Spleen (tissue), 11 donors: ENCODE measurements at regions not wholly inside any gene's neighbourhood (a gene's known extent, or its start where the extent isn't known, plus 50 kb on each side); places are given as distances from the start of the nearest gene placed in this dataset.

Experiments used
- DNase-seq: peaks from one replicate; pipeline ENCODE4 v3.0.0-alpha.2; 2020
- H3K27ac ChIP-seq, 8 donors: fragments of 200-600 bp; sonication (generic) in 7 of 8; 1 replicate in 4 of 8; 2 replicates in 4 of 8; pipeline versions ENCODE4 v1.5.0 to v1.8.0; 2016 to 2021; ENCODE audit warnings: inconsistent platforms in 4 of 8, mild to moderate bottlenecking in 4 of 8, moderate library complexity in 1 of 8
- H3K27me3 ChIP-seq, 7 donors: fragments of 200-600 bp; sonication (generic) in 6 of 7; replicated peaks in 1 of 7; 1 replicate in 4 of 7; 2 replicates in 3 of 7; pipeline versions ENCODE4 v1.5.0 to v1.8.0; 2016 to 2021; ENCODE audit warnings: inconsistent platforms in 3 of 7, mild to moderate bottlenecking in 1 of 7
- H3K36me3 ChIP-seq, 6 donors: fragments of 200-600 bp; sonication (generic) in 5 of 6; 1 replicate in 4 of 6; 2 replicates in 2 of 6; pipeline versions ENCODE4 v1.5.0 to v1.8.0; 2016 to 2021; ENCODE audit warnings: inconsistent platforms in 2 of 6
- H3K4me1 ChIP-seq, 6 donors: fragments of 200-600 bp; sonication (generic) in 5 of 6; 1 replicate in 3 of 6; 2 replicates in 3 of 6; pipeline versions ENCODE4 v1.5.0 to v1.8.0; 2016 to 2021; ENCODE audit warnings: inconsistent platforms in 3 of 6
- H3K4me3 ChIP-seq, 8 donors: fragments of 200-600 bp; sonication (generic) in 7 of 8; 1 replicate in 4 of 8; 2 replicates in 4 of 8; pipeline versions ENCODE4 v1.5.0 to v1.8.0; 2016 to 2021; ENCODE audit warnings: inconsistent platforms in 4 of 8, mild to moderate bottlenecking in 4 of 8, moderate library complexity in 2 of 8
- H3K9me3 ChIP-seq, 8 donors: fragments of 200-600 bp; sonication (generic) in 7 of 8; 1 replicate in 4 of 8; 2 replicates in 4 of 8; pipeline versions ENCODE4 v1.5.0 to v1.8.0; 2016 to 2021; ENCODE audit warnings: inconsistent platforms in 4 of 8
- POLR2A ChIP-seq, 3 donors: fragments of 450-650 bp; IDR thresholded peaks; one replicate each; pipeline ENCODE4 v1.5.1; 2017; ENCODE audit warnings: antibody characterized with exemption in 3 of 3, mild to moderate bottlenecking in 1 of 3
- POLR2AphosphoS5 ChIP-seq, 3 donors: sonication (generic); formaldehyde crosslinking; IDR thresholded peaks; one replicate each; pipeline ENCODE4 v1.5.1; 2017; ENCODE audit warnings: antibody characterized with exemption in 3 of 3
- WGBS, 5 donors: extraction: QIAGEN DNeasy Blood & Tissue Kit in 3 of 5; methylation state at CpG; one replicate each; pipeline versions ENCODE4 v1.1.5 to v1.1.7; 2013 to 2018; 5-methylcytosine and 5-hydroxymethylcytosine counted together
- intact Hi-C: fragments of 100-400 bp; cut with DNase I; formaldehyde crosslinking; loops from one replicate; pipeline ENCODE4 v1.15.0; 2023; ENCODE audit warnings: low total_unique reads
- TF ChIP-seq, protein P1 (sequence below), 11 experiments: fragments of 200-600 bp in 7 of 11; fragments of 450-650 bp in 4 of 11; sonication (generic) in 4 of 11; IDR thresholded peaks in 8 of 11; conservative IDR thresholded peaks in 3 of 11; 1 replicate in 7 of 11; 2 replicates in 4 of 11; pipeline versions ENCODE4 v1.4.0 to v1.8.0; 2016 to 2021; ENCODE audit warnings: antibody characterized with exemption in 11 of 11, inconsistent platforms in 4 of 11, mild to moderate bottlenecking in 1 of 11
- donor health status: healthy with polysubstance abuse.
- donor health status: DM: no; HTN: no; CAD: no; lungs with moderate emphysema.
- donor health status: DM: no; HTN: no; CAD: no.
- donor health status: Bipolar disorder and iron deficiency.
- donor health status: healthy.
- donor health status: DM: no; HTN: no; CAD: no.
- donor health status: DM: yes; HTN: yes; CAD: no.

DNA sequence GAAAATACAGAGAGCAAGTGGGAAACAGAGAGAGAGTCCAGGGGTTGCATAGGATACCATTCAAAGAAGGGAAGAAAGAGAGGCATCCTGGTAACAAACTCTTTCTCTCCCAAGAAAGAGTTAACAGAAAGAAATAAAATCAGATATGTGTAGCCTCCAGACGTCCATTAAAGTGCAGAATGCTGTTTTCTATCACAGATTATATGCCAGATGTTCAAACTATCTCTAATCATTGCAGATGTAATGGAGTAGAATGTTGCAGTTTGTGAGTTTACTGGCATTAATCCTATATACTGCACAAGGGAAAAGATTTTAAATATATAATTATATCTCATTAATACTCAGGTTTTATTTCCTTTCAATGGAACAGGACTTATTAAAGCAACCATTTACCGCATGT, 369.4 kb downstream of the ZNF536 start:
- intact Hi-C loops: no loop called here
- DNase-seq: no peak

DNA sequence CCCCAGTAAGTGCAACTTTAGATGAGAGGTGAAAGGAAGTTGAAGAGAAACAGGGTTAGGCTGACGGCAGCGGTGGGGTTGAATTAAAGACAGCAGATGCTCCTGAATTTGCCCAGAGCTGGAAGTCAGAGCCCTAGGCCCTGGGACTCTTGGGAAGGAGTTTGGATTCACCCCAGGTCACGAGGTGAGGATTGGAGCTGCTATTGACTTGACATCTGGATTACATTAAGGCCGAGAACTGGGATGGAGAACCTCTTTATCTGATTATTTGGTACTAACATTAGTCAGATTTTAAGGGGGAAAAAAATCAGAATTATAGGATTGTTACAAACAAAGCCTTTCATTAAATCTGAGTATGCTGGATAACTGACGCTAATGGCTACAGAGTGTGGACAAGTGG, 367.2 kb downstream of the ZNF536 start:
- WGBS, 5 donors: 83 to 91% (median 86%) methylated on average over 5 of the region's 5 CpGs
- DNase-seq: no peak
- Histone ChIP-seq H3K4me3 (no peak overlapping the region), H3K9me3 (no peaks in the 10 kb centered on the region), H3K27ac (no peak overlapping the region), H3K27me3 (peaks cover 0 to 18% (median 0%) of the 10 kb centered on the region in 7 donors), H3K4me1 (no peaks in the 10 kb centered on the region), H3K36me3 (no peaks in the 10 kb centered on the region)
- intact Hi-C loops: no loop called here
- TF ChIP-seq, protein P1, sequence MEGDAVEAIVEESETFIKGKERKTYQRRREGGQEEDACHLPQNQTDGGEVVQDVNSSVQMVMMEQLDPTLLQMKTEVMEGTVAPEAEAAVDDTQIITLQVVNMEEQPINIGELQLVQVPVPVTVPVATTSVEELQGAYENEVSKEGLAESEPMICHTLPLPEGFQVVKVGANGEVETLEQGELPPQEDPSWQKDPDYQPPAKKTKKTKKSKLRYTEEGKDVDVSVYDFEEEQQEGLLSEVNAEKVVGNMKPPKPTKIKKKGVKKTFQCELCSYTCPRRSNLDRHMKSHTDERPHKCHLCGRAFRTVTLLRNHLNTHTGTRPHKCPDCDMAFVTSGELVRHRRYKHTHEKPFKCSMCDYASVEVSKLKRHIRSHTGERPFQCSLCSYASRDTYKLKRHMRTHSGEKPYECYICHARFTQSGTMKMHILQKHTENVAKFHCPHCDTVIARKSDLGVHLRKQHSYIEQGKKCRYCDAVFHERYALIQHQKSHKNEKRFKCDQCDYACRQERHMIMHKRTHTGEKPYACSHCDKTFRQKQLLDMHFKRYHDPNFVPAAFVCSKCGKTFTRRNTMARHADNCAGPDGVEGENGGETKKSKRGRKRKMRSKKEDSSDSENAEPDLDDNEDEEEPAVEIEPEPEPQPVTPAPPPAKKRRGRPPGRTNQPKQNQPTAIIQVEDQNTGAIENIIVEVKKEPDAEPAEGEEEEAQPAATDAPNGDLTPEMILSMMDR (IDR thresholded peaks at IDR 0.05 in 8 of 11, conservative IDR thresholded peaks at IDR 0.05 in 3 of 11): no peak
- TF ChIP-seq POLR2AphosphoS5 (IDR thresholded peaks at IDR 0.05): no peak
- TF ChIP-seq POLR2A (IDR thresholded peaks at IDR 0.05): no peak

More for the DNA sequence above, 369.4 kb downstream of the ZNF536 start:
- Histone ChIP-seq H3K36me3 (no peaks in the 10 kb centered on the region), H3K4me3 (no peak overlapping the region), H3K9me3 (no peaks in the 10 kb centered on the region), H3K27me3 (peaks cover 0 to 22% (median 0%) of the 10 kb centered on the region in 7 donors), H3K27ac (no peak overlapping the region), H3K4me1 (no peaks in the 10 kb centered on the region)
- WGBS, 5 donors: 46 to 52% (median 50%) methylated on average over 2 of the region's 2 CpGs
- no peak for TF ChIP-seq POLR2AphosphoS5 (IDR thresholded peaks at IDR 0.05)
- TF ChIP-seq, protein P1 (IDR thresholded peaks at IDR 0.05 in 8 of 11, conservative IDR thresholded peaks at IDR 0.05 in 3 of 11): no peak
- TF ChIP-seq POLR2A (IDR thresholded peaks at IDR 0.05): no peak

DNA sequence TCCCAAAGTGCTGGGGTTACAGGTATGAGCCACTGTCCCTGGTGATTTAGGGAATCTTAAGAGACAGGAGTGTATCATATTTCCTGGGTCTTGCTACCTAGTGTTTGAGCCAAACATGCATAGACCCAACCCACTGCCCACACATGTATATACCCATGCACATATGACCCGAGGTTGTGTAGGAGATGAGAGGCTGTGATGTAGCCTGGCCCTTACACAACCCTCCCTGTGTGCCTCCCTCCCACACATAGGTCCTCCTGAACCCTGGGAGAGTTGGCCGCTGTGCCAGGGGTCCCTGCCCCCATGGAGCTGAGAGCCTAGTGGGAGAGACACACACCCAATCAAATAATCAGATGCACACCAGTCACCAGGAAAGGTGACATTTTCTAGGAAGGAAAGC, 365.9 kb downstream of the ZNF536 start:
- no peak for TF ChIP-seq POLR2A (IDR thresholded peaks at IDR 0.05)
- TF ChIP-seq POLR2AphosphoS5 (IDR thresholded peaks at IDR 0.05): no peak
- TF ChIP-seq, protein P1 (IDR thresholded peaks at IDR 0.05 in 8 of 11, conservative IDR thresholded peaks at IDR 0.05 in 3 of 11): no peak
- no peaks in the 10 kb centered on the region for H3K9me3 ChIP-seq
- no peaks in the 10 kb centered on the region for H3K36me3 ChIP-seq
- peaks cover 0 to 15% (median 0%) of the 10 kb centered on the region in 7 donors for H3K27me3 ChIP-seq
- H3K4me3 ChIP-seq: no peak overlapping the region
- H3K27ac ChIP-seq: no peak overlapping the region
- intact Hi-C loops: no loop called here
- no peak for DNase-seq
- H3K4me1 ChIP-seq: no peaks in the 10 kb centered on the region
- WGBS, 5 donors: 68 to 91% (median 83%) methylated on average over 1 to 2 of the region's 2 CpGs

DNA sequence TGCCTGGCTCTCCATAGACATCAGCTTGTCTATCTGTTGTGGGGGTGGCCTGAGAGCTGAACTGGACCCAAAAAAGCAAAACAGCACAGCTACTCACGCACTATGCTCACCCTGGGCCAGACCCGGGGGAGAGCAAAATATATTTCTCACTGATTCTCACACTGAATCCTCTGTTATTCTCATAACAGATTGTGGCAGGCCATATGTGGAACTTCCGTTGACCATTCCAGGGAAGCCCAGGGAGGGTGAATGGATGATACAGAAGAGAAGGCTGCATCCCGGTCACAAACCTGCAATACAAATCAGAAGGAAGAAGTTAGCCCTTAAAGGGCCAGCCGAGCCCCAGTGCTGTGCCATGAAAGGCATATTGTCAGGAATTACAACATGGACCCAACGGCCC, 362.5 kb downstream of the ZNF536 start:
- no peaks in the 10 kb centered on the region for H3K27me3 ChIP-seq
- DNase-seq: no peak
- H3K27ac ChIP-seq: no peak overlapping the region
- H3K36me3 ChIP-seq: no peaks in the 10 kb centered on the region
- 61 to 85% (median 75%) methylated on average over 6 of the region's 6 CpGs for WGBS, 5 donors
- H3K9me3 ChIP-seq: no peaks in the 10 kb centered on the region
- H3K4me1 ChIP-seq: no peaks in the 10 kb centered on the region
- TF ChIP-seq POLR2AphosphoS5 (IDR thresholded peaks at IDR 0.05) (no peak), POLR2A (IDR thresholded peaks at IDR 0.05) (no peak)
- TF ChIP-seq, protein P1 (IDR thresholded peaks at IDR 0.05 in 8 of 11, conservative IDR thresholded peaks at IDR 0.05 in 3 of 11): no peak
- intact Hi-C loops: no loop called here
- H3K4me3 ChIP-seq: no peak overlapping the region
